ENCODE measurements at regions not wholly inside any gene's neighbourhood (a gene's known extent, or its start where the extent isn't known, plus 50 kb on each side); places are given as distances from the start of the nearest gene placed in this dataset.

GRCh38 chr13:106899442-106899841 is 331.5 kb upstream of the ARGLU1 start:
- no peak for DNase-seq
- no peak overlapping the region for H3K18ac ChIP-seq (ENCODE audit: insufficient read length, low read depth, low read length)
- no peaks in the 10 kb centered on the region for H3K27me3 ChIP-seq (ENCODE audit: insufficient read depth, low read length)
- H2BK20ac ChIP-seq (ENCODE audit: low read depth, low read length, poor library complexity, severe bottlenecking), result no peak overlapping the region
- no peaks in the 10 kb centered on the region for H3K23me2 ChIP-seq (ENCODE audit: insufficient read length, low read depth, low read length, poor library complexity, severe bottlenecking)
- H3K27me3 Mint-ChIP-seq (ENCODE audit: low read depth), result no peaks in the 10 kb centered on the region
- no peaks in the 10 kb centered on the region for H3K79me2 ChIP-seq (ENCODE audit: insufficient read depth, low read length)
- H2AK5ac ChIP-seq (ENCODE audit: insufficient read length, low read length), result no peak overlapping the region
- no peak overlapping the region for H2AFZ ChIP-seq (ENCODE audit: low read length)
- H3K9me3 ChIP-seq (ENCODE audit: control insufficient read depth, low read depth, low read length), result no peaks in the 10 kb centered on the region
- H3K36me3 Mint-ChIP-seq (ENCODE audit: insufficient read depth in 1 of 3, low read depth in 3 of 3), result peaks cover 0 to 3% (median 0%) of the 10 kb centered on the region in 3 experiments; a peak in 1 of 7 replicates
- H3K23ac ChIP-seq (ENCODE audit: insufficient read length, low read depth, low read length), result no peak overlapping the region
- H2BK15ac ChIP-seq (ENCODE audit: low read depth, low read length), result no peak overlapping the region
- no peak overlapping the region for H3K14ac ChIP-seq (ENCODE audit: insufficient read depth, low read length)
- H3K4me3 Mint-ChIP-seq, result no peak overlapping the region
- H4K20me1 ChIP-seq (ENCODE audit: control insufficient read depth, insufficient read depth, insufficient read length), result no peaks in the 10 kb centered on the region
- no peak overlapping the region for H3K56ac ChIP-seq (ENCODE audit: insufficient read length, low read depth, low read length)
- H3K4me1 ChIP-seq (ENCODE audit: insufficient read depth, low read length), result no peaks in the 10 kb centered on the region
- peak overlapping the region in 1 of 3 experiments; percentile 5; a peak in 1 of 7 replicates for H3K27ac Mint-ChIP-seq
- no peak for TF ChIP-seq CTCF (conservative IDR thresholded peaks at IDR 0.05)
- H3K4me2 ChIP-seq (ENCODE audit: insufficient read depth, insufficient read length, low read length), result no peak overlapping the region
- H3K4me1 Mint-ChIP-seq, result peaks cover 8% of the 10 kb centered on the region in 2 experiments
- no peak overlapping the region for H3K27ac ChIP-seq (ENCODE audit: insufficient read length, low read depth, low read length)
- H4K8ac ChIP-seq (replicated peaks; ENCODE audit: insufficient read length, low read depth, low read length), result no peak overlapping the region
- no peak overlapping the region for H4K91ac ChIP-seq (ENCODE audit: insufficient read length, low read depth, low read length)
- H4K5ac ChIP-seq (ENCODE audit: insufficient read length, low read depth, low read length), result no peak overlapping the region
- no peak overlapping the region for H2BK5ac ChIP-seq (ENCODE audit: insufficient read length, low read length)
- no peak overlapping the region for H3T11ph ChIP-seq (ENCODE audit: low read length)
- H2BK12ac ChIP-seq (ENCODE audit: insufficient read length, low read depth, low read length), result no peak overlapping the region
- H3K9ac ChIP-seq (ENCODE audit: extremely low read depth, insufficient read length, low read length), result no peak overlapping the region
- H2BK120ac ChIP-seq (ENCODE audit: low read depth, low read length, poor library complexity, severe bottlenecking), result no peak overlapping the region
- H3K4ac ChIP-seq (ENCODE audit: low read depth, low read length), result no peak overlapping the region
- peaks cover 0 to 3% of the 10 kb centered on the region in 2 experiments; a peak in 1 of 5 replicates for H3K9me3 Mint-ChIP-seq
- H3K79me1 ChIP-seq (ENCODE audit: insufficient read depth, low read depth, low read length, poor library complexity, severe bottlenecking), result no peaks in the 10 kb centered on the region

Data from H9 (cell line).